T-helper 1 cell (primary cell): ENCODE measurements at regions not wholly inside any gene's neighbourhood (a gene's known extent, or its start where the extent isn't known, plus 50 kb on each side); places are given as distances from the start of the nearest gene placed in this dataset.
A peak's percentile ranks its signal among the peaks of the same experiment; 100 is the strongest.

Source experiments
- DNase-seq, 5 donors: peaks; one replicate each; pipeline ENCODE4 v3.0.0-alpha.2; 2012 to 2020

- no peak for DNase-seq
These were observed 56.0 kb upstream of the CD53 start for GRCh38 chr1:110816945-110817344.

DNA sequence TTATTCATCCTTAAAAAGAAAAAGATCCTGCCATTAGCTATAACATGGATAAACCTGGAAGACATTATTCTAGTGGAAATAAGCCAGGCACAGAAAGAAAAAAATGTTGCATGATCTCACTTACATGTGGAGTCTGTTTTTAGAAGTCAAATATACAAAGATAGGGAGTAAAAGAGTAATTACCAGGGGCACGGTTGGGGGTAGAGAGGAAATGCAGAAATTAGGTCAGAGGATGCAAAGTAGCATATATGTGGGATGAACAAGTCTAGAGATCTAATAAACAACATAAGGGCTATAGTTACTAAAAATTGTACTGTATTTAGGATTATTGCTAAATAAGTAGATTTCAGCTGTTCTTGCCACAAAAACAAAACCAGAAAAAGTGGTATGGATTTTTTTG is 61.4 kb upstream of the CD53 start:
- DNase-seq: no peak

GRCh38 chr1:110800079-110800478 is 72.9 kb upstream of the CD53 start:
- DNase-seq: no peak

DNA sequence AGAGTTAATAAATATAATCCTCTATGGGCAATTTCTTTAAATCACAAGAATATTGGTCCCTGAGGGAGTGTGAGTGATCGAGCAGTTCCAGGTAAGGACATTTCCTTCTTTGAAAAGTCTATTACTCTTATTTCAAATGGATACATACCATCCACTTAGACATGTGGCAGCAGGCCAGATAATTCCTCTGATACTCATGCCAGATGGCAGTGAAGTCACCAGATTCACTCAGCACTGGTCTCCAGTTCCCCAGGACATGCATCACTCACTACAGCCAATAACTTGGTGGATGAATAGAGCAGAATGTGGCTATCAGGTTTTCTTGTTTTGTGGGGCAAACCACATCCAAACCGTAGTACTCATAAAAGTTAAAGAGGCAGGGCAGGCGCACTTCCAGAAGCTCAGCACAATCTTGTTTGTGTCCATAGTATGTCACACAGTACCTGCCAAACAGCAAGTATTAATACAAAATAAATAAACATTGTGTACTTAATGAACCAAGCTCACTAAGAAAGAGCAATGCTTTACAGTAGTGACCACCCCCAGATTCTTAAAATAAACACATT is 74.2 kb upstream of the CD53 start:
- no peak for DNase-seq

DNA sequence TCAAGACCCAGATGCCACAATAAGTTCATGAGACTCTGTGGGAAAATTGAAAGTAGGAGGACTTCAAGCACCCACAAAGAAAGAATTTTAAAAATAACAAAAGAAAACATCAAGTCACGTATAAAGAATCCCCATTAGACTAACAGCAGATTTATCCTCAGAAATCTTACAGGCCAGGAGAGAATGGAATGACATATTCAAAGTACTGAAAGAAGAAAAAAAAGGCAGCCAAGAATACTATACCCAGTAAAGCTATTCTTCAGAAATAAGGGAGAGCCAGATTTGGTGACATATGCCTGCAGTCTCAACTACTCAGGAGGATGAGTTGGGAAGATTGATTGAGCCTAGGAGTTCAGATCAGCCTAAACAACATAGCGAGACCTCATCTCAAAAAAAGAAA is 84.3 kb upstream of the CD53 start:
- DNase-seq: no peak

- DNase-seq: peak in 3 of 5 donors; percentile 25 to 85 (median 49)
These were observed 85.4 kb upstream of the CD53 start for GRCh38 chr1:110787328-110788071.

- DNase-seq: no peak
These were observed 86.1 kb upstream of the CD53 start for GRCh38 chr1:110786802-110787327.

DNA sequence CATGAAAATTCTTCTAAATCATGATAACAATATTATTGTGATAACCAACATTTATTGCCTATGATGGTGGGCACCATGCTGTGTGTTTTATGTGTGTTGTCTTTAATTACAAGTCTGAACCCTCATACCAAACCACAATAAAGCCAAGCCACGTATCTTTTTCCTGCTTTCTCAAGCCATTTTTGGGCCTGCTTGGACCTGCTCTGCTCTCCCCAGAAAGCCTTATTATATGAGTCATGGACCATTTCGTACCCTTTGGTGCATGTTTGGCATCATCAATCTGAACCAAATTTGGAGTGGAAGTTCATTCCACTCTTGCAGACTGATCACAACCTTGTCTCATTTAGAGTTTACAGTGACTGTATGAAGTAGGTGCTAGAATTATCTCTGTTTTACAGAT is 87.3 kb upstream of the CD53 start:
- DNase-seq: no peak

DNA sequence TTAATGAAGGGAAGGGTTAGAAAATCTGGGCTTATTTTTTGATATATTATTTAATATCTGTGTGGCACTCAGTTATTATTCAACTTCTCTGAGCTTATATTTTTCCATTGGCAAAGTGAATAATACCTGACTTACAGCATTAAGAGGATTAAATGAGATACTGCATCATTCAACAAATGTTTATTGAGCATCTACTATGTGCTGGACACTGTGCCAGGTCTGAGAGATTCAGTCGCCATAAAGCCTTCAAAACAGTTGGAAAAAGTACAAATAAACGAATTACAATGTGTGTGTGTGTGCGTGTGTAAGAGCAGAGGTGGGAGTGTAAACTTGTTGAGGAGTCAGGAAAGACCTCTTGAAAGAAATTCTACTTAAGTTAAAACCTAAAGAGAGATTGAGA is 87.9 kb upstream of the CD53 start:
- DNase-seq: no peak

- DNase-seq: peak in 4 of 5 donors; percentile 42 to 78 (median 48)
These were observed 89.5 kb upstream of the CD53 start for GRCh38 chr1:110783292-110783918.

DNA sequence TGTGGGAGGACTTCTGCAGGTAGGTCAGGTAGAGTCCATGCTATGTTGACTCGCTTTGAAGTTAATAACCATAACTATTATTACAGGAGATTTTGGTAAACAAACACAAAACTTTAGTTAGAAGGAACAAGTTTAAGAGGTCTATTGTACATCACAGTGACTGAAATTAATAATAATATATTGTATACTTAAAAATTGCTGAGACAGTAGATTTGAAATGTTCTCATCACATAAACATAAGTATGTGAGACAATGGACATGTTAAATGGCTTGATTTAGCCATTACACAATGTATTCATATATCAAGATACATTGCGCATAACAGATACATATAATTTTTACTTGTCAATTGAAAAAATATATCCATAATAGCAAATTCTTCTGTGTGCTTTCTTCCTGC is 91.4 kb upstream of the CD53 start:
- DNase-seq: no peak

DNA sequence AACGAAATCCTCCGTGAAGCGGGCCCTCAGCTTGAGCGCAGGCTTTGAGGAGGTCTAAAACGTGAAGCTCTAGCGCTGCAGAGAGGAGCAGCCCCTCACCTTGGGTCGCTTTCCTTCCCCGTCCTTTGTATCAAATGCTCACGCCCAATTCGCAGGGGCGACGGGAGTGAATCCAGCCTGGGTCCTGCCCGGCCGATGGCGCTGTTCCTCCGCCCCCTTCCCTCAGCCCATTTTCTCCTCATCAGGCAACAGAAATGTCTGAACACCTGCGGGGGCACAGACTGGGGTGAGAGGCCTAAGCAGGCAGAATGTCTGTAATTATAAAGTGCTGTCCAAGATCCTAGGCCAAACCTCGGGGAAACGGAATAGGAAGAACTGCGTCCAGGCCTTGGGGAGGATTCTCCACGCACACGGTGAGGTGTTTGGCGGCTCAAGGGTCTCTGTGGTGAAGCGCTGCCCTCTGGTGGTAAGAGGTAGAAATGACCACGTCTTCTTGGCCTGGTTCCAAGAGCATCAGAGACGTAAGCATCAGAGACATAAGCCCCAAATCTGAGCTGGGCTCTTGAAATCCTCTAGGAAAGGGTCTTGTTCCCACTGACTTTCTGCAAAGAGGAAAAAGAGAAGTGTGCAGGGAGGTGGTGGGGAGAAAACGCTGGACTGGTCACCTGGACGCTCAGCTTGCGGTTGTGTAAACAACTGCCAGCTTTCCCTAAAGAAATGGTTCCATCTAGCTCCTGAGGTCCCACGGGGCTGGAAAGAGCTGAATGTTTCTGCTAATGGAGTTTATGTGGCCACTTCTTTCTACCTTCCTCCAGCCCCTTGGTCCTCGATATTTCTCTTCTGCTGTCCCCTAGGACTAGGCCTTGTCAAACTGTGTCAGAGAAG is 92.1 kb upstream of the CD53 start:
- peak; percentile 43 to 81 (median 64) for DNase-seq

GRCh38 chr1:110779636-110780035 is 93.3 kb upstream of the CD53 start:
- DNase-seq: no peak

DNA sequence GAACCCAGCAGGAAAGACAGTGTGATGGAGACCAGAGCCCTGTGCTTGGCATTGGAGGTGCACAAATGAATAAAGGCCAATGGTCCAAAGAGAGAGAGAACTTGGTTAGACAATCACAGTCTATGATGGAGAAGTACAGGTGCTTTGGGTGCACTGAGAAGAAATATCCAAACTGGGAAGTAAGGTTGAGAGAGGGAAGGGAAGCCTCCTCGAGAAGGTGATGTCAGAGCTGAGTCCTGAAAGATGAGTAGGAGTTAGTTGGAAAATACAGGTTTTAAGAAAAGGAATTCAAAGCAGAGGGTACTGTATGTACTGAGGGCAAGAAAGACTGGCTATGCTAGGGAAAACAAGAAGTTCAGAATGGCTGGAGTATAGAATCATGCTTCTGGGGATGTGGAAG is 94.1 kb upstream of the CD53 start:
- DNase-seq: no peak

GRCh38 chr1:110777228-110777627 is 95.7 kb upstream of the CD53 start:
- no peak for DNase-seq

DNA sequence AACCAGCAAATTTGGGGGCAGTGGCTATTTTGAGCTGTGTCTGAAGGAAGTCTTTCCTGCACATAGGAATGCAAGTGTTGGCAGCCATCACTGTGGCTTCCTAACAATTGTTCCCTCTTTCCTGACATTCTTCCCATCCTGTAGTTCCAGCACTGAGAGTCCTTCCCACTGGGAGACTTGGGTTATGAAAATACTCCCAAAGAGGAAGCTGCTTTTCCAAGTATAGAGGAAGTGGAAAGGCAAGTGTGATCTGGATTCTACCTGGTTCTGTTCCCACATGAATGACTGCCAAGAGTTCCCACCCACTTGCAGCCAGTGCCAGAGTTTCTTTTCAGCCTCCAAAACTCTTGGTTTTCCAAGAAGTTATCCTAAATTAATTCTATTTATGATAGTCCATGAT is 98.5 kb upstream of the CD53 start:
- no peak for DNase-seq

- DNase-seq: no peak
These were observed 99.1 kb upstream of the KCNA3 start for GRCh38 chr1:110773813-110774212.

- DNase-seq: no peak
These were observed 96.7 kb upstream of the KCNA3 start for GRCh38 chr1:110771245-110772022.

GRCh38 chr1:110770832-110771231 is 96.1 kb upstream of the KCNA3 start:
- DNase-seq: no peak

GRCh38 chr1:110768605-110769004 is 93.9 kb upstream of the KCNA3 start:
- DNase-seq: no peak

GRCh38 chr1:110766336-110766647 is 91.6 kb upstream of the KCNA3 start:
- DNase-seq: no peak

DNA sequence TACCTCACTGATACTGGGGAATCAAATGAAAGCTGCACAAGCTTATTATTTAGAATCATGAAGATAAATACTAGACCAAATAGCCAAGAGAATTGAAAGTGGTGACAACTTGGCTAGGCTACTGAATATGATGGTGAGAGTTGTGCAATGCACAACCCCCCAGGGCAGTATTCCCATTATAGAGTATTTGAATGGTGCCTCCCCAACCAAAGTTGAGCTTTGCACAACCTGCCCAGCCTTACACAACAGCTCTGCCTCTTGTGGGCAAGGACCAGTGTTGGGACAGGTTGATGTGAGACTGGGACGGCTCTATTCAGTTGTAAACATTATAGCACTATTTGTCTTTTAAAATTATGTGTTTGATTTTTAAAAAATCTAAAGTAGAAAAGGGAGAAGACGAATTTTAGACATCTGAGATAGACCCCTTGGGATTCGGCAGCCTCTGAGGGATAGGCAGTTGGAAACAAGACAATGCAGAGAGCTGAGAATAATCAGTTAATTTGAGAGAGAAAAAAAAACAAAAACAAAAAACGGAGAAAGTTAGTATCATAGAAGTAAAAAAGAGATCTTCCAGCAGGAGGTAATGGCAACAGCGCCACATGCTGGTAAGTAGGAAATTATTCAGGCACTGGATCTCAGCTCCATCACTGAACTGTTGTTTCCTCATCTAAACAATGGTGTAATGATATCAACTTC is 91.0 kb upstream of the KCNA3 start:
- peak in 4 of 5 donors; percentile 38 to 76 (median 43) for DNase-seq
